H9 (cell line): ENCODE measurements at regions not wholly inside any gene's neighbourhood (a gene's known extent, or its start where the extent isn't known, plus 50 kb on each side); places are given as distances from the start of the nearest gene placed in this dataset.

Source experiments
- DNase-seq: peaks from one replicate; pipeline ENCODE4 v3.0.0-alpha.2; 2017
- H2AFZ ChIP-seq: one replicate; pipeline ENCODE4 v1.6.1; 2013; ENCODE audit warnings: mild to moderate bottlenecking, low read length, control low read depth, moderate library complexity
- H2AK5ac ChIP-seq: 2 replicates; pipeline ENCODE4 v1.6.1; 2013; ENCODE audit warnings: low read length, control low read depth, mixed read lengths; ENCODE audit not compliant: insufficient read length
- H2BK120ac ChIP-seq: one replicate; pipeline ENCODE4 v1.6.1; 2013; ENCODE audit warnings: low read depth, mild to moderate bottlenecking, low read length, control low read depth, inconsistent platforms; ENCODE audit not compliant: poor library complexity, severe bottlenecking
- H2BK12ac ChIP-seq: 2 replicates; pipeline ENCODE4 v1.6.1; 2013; ENCODE audit warnings: low read length, control low read depth, mixed read lengths, low read depth; ENCODE audit not compliant: insufficient read length
- H2BK15ac ChIP-seq: 2 replicates; pipeline ENCODE4 v1.6.1; 2013; ENCODE audit warnings: low read depth, low read length, control low read depth
- H2BK20ac ChIP-seq: one replicate; pipeline ENCODE4 v1.6.1; 2013; ENCODE audit warnings: low read depth, mild to moderate bottlenecking, low read length, control low read depth, inconsistent platforms; ENCODE audit not compliant: poor library complexity, severe bottlenecking
- H2BK5ac ChIP-seq: 2 replicates; pipeline ENCODE4 v1.6.1; 2013; ENCODE audit warnings: low read length, control low read depth, mixed read lengths; ENCODE audit not compliant: insufficient read length
- H3K14ac ChIP-seq: 2 replicates; pipeline ENCODE4 v1.6.1; 2013; ENCODE audit warnings: low read length, control low read depth; ENCODE audit not compliant: insufficient read depth
- H3K18ac ChIP-seq: 2 replicates; pipeline ENCODE4 v1.6.1; 2013; ENCODE audit warnings: low read depth, mild to moderate bottlenecking, mixed read lengths, low read length, control low read depth; ENCODE audit not compliant: insufficient read length
- H3K23ac ChIP-seq: 2 replicates; pipeline ENCODE4 v1.6.1; 2013; ENCODE audit warnings: low read length, control low read depth, mixed read lengths, low read depth; ENCODE audit not compliant: insufficient read length
- H3K23me2 ChIP-seq: 2 replicates; pipeline ENCODE4 v1.6.1; 2013; ENCODE audit warnings: low read depth, mild to moderate bottlenecking, mixed read lengths, low read length, control low read depth; ENCODE audit not compliant: insufficient read length, poor library complexity, severe bottlenecking
- H3K27ac ChIP-seq: 2 replicates; pipeline ENCODE4 v1.5.1; 2013; ENCODE audit warnings: low read length, control low read depth, mixed read lengths, low read depth; ENCODE audit not compliant: insufficient read length
- H3K27me3 ChIP-seq: 2 replicates; pipeline ENCODE4 v1.6.1; 2013; ENCODE audit warnings: low read length, control low read depth, inconsistent platforms; ENCODE audit not compliant: insufficient read depth
- H3K4ac ChIP-seq: 2 replicates; pipeline ENCODE4 v1.6.1; 2013; ENCODE audit warnings: low read depth, mild to moderate bottlenecking, control low read depth, inconsistent platforms, low read length, moderate library complexity
- H3K4me1 ChIP-seq: 2 replicates; pipeline ENCODE4 v1.6.1; 2013; ENCODE audit warnings: low read length, control low read depth, inconsistent platforms; ENCODE audit not compliant: insufficient read depth
- H3K4me2 ChIP-seq: 2 replicates; pipeline ENCODE4 v1.6.1; 2013; ENCODE audit warnings: low read length, control low read depth, mixed read lengths; ENCODE audit not compliant: insufficient read length, insufficient read depth
- H3K56ac ChIP-seq: 2 replicates; pipeline ENCODE4 v1.6.1; 2013; ENCODE audit warnings: low read depth, mild to moderate bottlenecking, mixed read lengths, low read length, control low read depth; ENCODE audit not compliant: insufficient read length
- H3K79me1 ChIP-seq: 2 replicates; pipeline ENCODE4 v1.6.1; 2013; ENCODE audit warnings: low read depth, mild to moderate bottlenecking, moderate library complexity, low read length, control low read depth, inconsistent platforms; ENCODE audit not compliant: insufficient read depth, poor library complexity, severe bottlenecking
- H3K79me2 ChIP-seq: 2 replicates; pipeline ENCODE4 v1.6.1; 2013; ENCODE audit warnings: low read length, control low read depth, inconsistent platforms; ENCODE audit not compliant: insufficient read depth
- H3K9ac ChIP-seq: 2 replicates; pipeline ENCODE4 v1.6.1; 2013; ENCODE audit warnings: low read length, control low read depth, mixed read lengths; ENCODE audit not compliant: insufficient read length; ENCODE audit errors: extremely low read depth
- H3K9me3 ChIP-seq: one replicate; pipeline ENCODE4 v1.6.1; 2013; ENCODE audit warnings: low read depth, low read length, inconsistent platforms; ENCODE audit not compliant: control insufficient read depth
- H3T11ph ChIP-seq: one replicate; pipeline ENCODE4 v1.6.1; 2013; ENCODE audit warnings: mild to moderate bottlenecking, low read length, control low read depth, inconsistent platforms
- H4K20me1 ChIP-seq: one replicate; pipeline ENCODE4 v1.6.1; 2013; ENCODE audit not compliant: control insufficient read depth, insufficient read length, insufficient read depth
- H4K5ac ChIP-seq: 2 replicates; pipeline ENCODE4 v1.6.1; 2013; ENCODE audit warnings: low read depth, mild to moderate bottlenecking, mixed read lengths, low read length, control low read depth; ENCODE audit not compliant: insufficient read length
- H4K8ac ChIP-seq: replicated peaks from 2 replicates; pipeline ENCODE4 v1.6.1; 2013; ENCODE audit warnings: low read length, control low read depth, mixed read lengths, low read depth; ENCODE audit not compliant: insufficient read length
- H4K91ac ChIP-seq: 2 replicates; pipeline ENCODE4 v1.6.1; 2013; ENCODE audit warnings: low read depth, mild to moderate bottlenecking, moderate library complexity, mixed read lengths, low read length, control low read depth; ENCODE audit not compliant: insufficient read length
- H3K27ac Mint-ChIP-seq, 3 experiments: 2 replicates in 2 of 3; 3 replicates in 1 of 3; pipeline ENCODE4 v1.8.0; 2020 to 2021; ENCODE audit warnings: mixed read lengths in 3 of 3, mild to moderate bottlenecking in 1 of 3, moderate library complexity in 1 of 3
- H3K27me3 Mint-ChIP-seq: 2 replicates; pipeline ENCODE4 v1.8.0; 2021; ENCODE audit warnings: low read depth, mild to moderate bottlenecking, moderate library complexity, mixed read lengths
- H3K36me3 Mint-ChIP-seq, 3 experiments: 2 replicates in 2 of 3; 3 replicates in 1 of 3; pipeline ENCODE4 v1.8.0; 2020 to 2021; ENCODE audit warnings: low read depth in 3 of 3, mixed read lengths in 3 of 3; ENCODE audit not compliant: insufficient read depth in 1 of 3
- H3K4me1 Mint-ChIP-seq, 2 experiments: 2 replicates each; pipeline ENCODE4 v1.8.0; 2020; ENCODE audit warnings: mixed read lengths in 2 of 2
- H3K4me3 Mint-ChIP-seq, 2 experiments: 2 replicates in 1 of 2; 3 replicates in 1 of 2; pipeline ENCODE4 v1.8.0; 2020 to 2021; ENCODE audit warnings: mild to moderate bottlenecking in 2 of 2, mixed read lengths in 2 of 2, moderate library complexity in 1 of 2
- H3K9me3 Mint-ChIP-seq, 2 experiments: 2 replicates in 1 of 2; 3 replicates in 1 of 2; pipeline ENCODE4 v1.8.0; 2020; ENCODE audit warnings: mild to moderate bottlenecking in 2 of 2, mixed read lengths in 2 of 2, moderate library complexity in 1 of 2
- CTCF ChIP-seq: fragments of 200-600 bp; sonication (generic); conservative IDR thresholded peaks from 3 replicates; pipeline ENCODE4 v1.8.0; 2021; ENCODE audit warnings: antibody characterized with exemption, mild to moderate bottlenecking

- no peak overlapping the region for H2BK5ac ChIP-seq
- H3K9ac ChIP-seq, result no peak overlapping the region
- H2AK5ac ChIP-seq, result no peak overlapping the region
- no peak overlapping the region for H3K14ac ChIP-seq
- H3K79me1 ChIP-seq, result no peaks in the 10 kb centered on the region
- Mint-ChIP-seq H3K4me3 (no peak overlapping the region), H3K27ac (no peak overlapping the region), H3K9me3 (peaks cover 0 to 6% of the 10 kb centered on the region in 2 experiments; a peak in 2 of 5 replicates), H3K4me1 (no peaks in the 10 kb centered on the region), H3K36me3 (no peaks in the 10 kb centered on the region), H3K27me3 (peaks cover 19% of the 10 kb centered on the region)
- H3K4me2 ChIP-seq, result no peak overlapping the region
- no peak overlapping the region for H3K27ac ChIP-seq
- no peak overlapping the region for H4K91ac ChIP-seq
- no peak overlapping the region for H4K5ac ChIP-seq
- no peak overlapping the region for H3K56ac ChIP-seq
- H3K4me1 ChIP-seq, result no peaks in the 10 kb centered on the region
- no peaks in the 10 kb centered on the region for H3K9me3 ChIP-seq
- H3K79me2 ChIP-seq, result no peaks in the 10 kb centered on the region
- no peak for TF ChIP-seq CTCF
- no peak overlapping the region for H3K18ac ChIP-seq
- no peak overlapping the region for H2AFZ ChIP-seq
- H3K4ac ChIP-seq, result no peak overlapping the region
- no peak overlapping the region for H2BK20ac ChIP-seq
- DNase-seq, result no peak
- no peaks in the 10 kb centered on the region for H4K20me1 ChIP-seq
- no peak overlapping the region for H3T11ph ChIP-seq
- no peak overlapping the region for H2BK15ac ChIP-seq
- no peaks in the 10 kb centered on the region for H3K23me2 ChIP-seq
- no peaks in the 10 kb centered on the region for H3K27me3 ChIP-seq
- H4K8ac ChIP-seq, result no peak overlapping the region
- H2BK12ac ChIP-seq, result no peak overlapping the region
- no peak overlapping the region for H3K23ac ChIP-seq
- no peak overlapping the region for H2BK120ac ChIP-seq
Observed at GRCh38 chr1:148290881-148291280, 138.8 kb upstream of the NBPF11 start.
